Heart right ventricle (tissue), 16 donors: ENCODE measurements at regions not wholly inside any gene's neighbourhood (a gene's known extent, or its start where the extent isn't known, plus 50 kb on each side); places are given as distances from the start of the nearest gene placed in this dataset.

Source experiments
- ATAC-seq, 8 donors: fragments of 200-7000 bp; cut with Tn5 transposase; one replicate each; pipeline ENCODE4 v1.9.1; 2020; ENCODE audit warnings: mild to moderate bottlenecking in 8 of 8, moderate library complexity in 8 of 8, moderate number of reproducible peaks in 1 of 8
- DNase-seq, 2 donors: peaks; one replicate each; pipeline ENCODE4 v3.0.0-alpha.2; 2020
- H3K27ac ChIP-seq, 10 donors: fragments of 200-600 bp; sonication (generic) in 2 of 10; one replicate each; pipeline versions ENCODE4 v1.5.0 to v1.8.0; 2020 to 2022; ENCODE audit warnings: mild to moderate bottlenecking in 3 of 10
- H3K27me3 ChIP-seq, 7 donors: fragments of 200-600 bp; one replicate each; pipeline ENCODE4 v1.8.0; 2021 to 2022; ENCODE audit warnings: mild to moderate bottlenecking in 2 of 7
- H3K36me3 ChIP-seq, 9 donors: fragments of 200-600 bp; sonication (generic) in 1 of 9; one replicate each; pipeline versions ENCODE4 v1.5.0 to v1.8.0; 2020 to 2022; ENCODE audit warnings: mild to moderate bottlenecking in 2 of 9
- H3K4me1 ChIP-seq, 9 donors: fragments of 200-600 bp; sonication (generic) in 1 of 9; one replicate each; pipeline versions ENCODE4 v1.5.0 to v1.8.0; 2020 to 2022; ENCODE audit warnings: mild to moderate bottlenecking in 4 of 9
- H3K4me3 ChIP-seq, 10 donors: fragments of 200-600 bp; sonication (generic) in 2 of 10; one replicate each; pipeline versions ENCODE4 v1.5.0 to v1.8.0; 2020 to 2022; ENCODE audit warnings: mild to moderate bottlenecking in 7 of 10, moderate library complexity in 2 of 10
- H3K9me3 ChIP-seq, 11 donors: fragments of 200-600 bp in 10 of 11; sonication (generic) in 2 of 11; one replicate each; pipeline versions ENCODE4 v1.5.0 to v1.8.0; 2013 to 2022; ENCODE audit warnings: mild to moderate bottlenecking in 2 of 11, control low read depth in 1 of 11, moderate library complexity in 1 of 11
- WGBS, 2 donors: extraction: QIAGEN DNeasy Blood & Tissue Kit; methylation state at CpG; one replicate each; pipeline ENCODE4 v1.1.7; 2013; ENCODE audit warnings: inconsistent platforms in 1 of 2; 5-methylcytosine and 5-hydroxymethylcytosine counted together
- intact Hi-C, 10 donors: fragments of 100-400 bp; cut with DNase I; formaldehyde crosslinking; loops; one replicate each; pipeline versions ENCODE4 v1.11.1 to v1.14.2; 2022
- TF ChIP-seq, protein P1 (sequence below), 9 donors: fragments of 200-600 bp; sonication (generic) in 2 of 9; IDR thresholded peaks; one replicate each; pipeline versions ENCODE4 v1.5.0 to v1.8.0; 2021 to 2022; ENCODE audit warnings: antibody characterized with exemption in 9 of 9, mild to moderate bottlenecking in 5 of 9, moderate library complexity in 1 of 9
- donor health status: Arrhythmogenic right ventricular cardiomyopathy.
- donor health status: ischemic (EF 13 %, LVEDD 7.1; RV severe dilation, severe dysfunction).
- donor health status: healthy with polysubstance abuse.
- donor health status: DM: no; HTN: yes; CAD: no.
- donor health status: DM: no; HTN: no; CAD: no.
- donor health status: ischemic (EF 25% LVEDD 6.9; RV normal size, moderate dysfunction).
- donor health status: ischemic (EF 25% LVEDD 5.7; RV mildly dilated, moderate dysfunction).
- donor health status: healthy.
- donor health status: DM: yes; HTN: yes; CAD: no.
- donor health status: Ischemic cardiomyopathy.
- donor health status: ischemic (EF 35%, LVEDD 5.7; RV mildly dilated, moderate dysfunction).
- donor health status: nonischemic (EF 11% LVEDD 7.7; RV severe dilation, severe dysfunction).
- donor health status: DM: yes; HTN: yes; CAD: no.
- donor health status: PGD.
- donor health status: ischemic (EF 29% LVEDD 5.4; RV normal size, mild dysfunction).
- donor health status: nonischemic (EF 23%, LVEDD 6.1; RV moderate dilation, normal function).

DNA sequence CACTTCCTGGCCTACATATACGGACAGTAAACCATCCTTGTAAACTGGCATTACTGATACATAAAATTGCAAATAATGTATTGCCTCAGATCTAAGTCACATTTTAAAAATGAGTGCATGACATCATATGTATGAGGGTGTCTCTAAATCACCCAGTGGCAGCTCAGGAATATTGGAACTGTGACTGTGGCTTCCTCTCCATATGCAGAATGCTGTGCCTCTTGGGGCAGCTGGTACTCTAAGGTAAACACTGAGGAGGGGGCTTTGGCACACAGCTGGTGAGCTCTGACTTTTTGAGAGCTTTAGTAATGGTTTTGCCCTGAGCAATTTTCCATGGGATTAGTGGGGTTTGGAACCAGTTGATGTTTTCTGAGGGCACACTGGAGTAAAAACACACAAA is 263.7 kb downstream of the BMP4 start:
- Histone ChIP-seq H3K27me3 (no peaks in the 10 kb centered on the region), H3K4me1 (peaks cover 0 to 4% (median 0%) of the 10 kb centered on the region in 9 donors), H3K4me3 (no peak overlapping the region), H3K36me3 (no peaks in the 10 kb centered on the region), H3K9me3 (no peaks in the 10 kb centered on the region), H3K27ac (no peak overlapping the region)
- no peak for DNase-seq
- TF ChIP-seq, protein P1, sequence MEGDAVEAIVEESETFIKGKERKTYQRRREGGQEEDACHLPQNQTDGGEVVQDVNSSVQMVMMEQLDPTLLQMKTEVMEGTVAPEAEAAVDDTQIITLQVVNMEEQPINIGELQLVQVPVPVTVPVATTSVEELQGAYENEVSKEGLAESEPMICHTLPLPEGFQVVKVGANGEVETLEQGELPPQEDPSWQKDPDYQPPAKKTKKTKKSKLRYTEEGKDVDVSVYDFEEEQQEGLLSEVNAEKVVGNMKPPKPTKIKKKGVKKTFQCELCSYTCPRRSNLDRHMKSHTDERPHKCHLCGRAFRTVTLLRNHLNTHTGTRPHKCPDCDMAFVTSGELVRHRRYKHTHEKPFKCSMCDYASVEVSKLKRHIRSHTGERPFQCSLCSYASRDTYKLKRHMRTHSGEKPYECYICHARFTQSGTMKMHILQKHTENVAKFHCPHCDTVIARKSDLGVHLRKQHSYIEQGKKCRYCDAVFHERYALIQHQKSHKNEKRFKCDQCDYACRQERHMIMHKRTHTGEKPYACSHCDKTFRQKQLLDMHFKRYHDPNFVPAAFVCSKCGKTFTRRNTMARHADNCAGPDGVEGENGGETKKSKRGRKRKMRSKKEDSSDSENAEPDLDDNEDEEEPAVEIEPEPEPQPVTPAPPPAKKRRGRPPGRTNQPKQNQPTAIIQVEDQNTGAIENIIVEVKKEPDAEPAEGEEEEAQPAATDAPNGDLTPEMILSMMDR (IDR thresholded peaks at IDR 0.05) = no peak
- WGBS, 2 donors = 78 to 86% methylated on average over 1 of the region's 1 CpG
- intact Hi-C loops = no loop called here
- ATAC-seq = no peak

DNA sequence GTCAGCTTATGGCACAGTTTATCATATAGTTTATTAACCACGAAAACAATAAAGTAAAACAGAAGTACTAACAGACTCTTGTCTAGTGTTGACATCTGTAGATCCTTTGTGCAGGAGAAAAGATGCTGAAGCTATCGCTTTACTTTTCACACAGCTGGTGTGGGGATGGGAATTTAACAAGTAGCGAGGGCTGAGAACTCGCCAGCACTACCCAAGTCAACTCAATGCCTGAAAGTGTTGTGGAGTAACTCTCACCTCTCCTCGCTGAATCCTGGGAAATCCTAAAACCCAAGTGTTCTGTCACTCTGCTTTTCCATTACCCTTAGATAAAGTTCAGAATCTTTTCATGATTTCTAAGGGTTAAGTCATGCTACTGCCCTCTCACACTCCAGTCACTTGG is 264.2 kb downstream of the BMP4 start:
- WGBS, 2 donors = 91 to 95% methylated on average over 5 of the region's 5 CpGs
- TF ChIP-seq, protein P1 (IDR thresholded peaks at IDR 0.05) = no peak
- intact Hi-C loops = no loop called here
- Histone ChIP-seq H3K36me3 (no peaks in the 10 kb centered on the region), H3K27me3 (no peaks in the 10 kb centered on the region), H3K9me3 (no peaks in the 10 kb centered on the region), H3K27ac (no peak overlapping the region), H3K4me3 (no peak overlapping the region), H3K4me1 (peaks cover 0 to 7% (median 0%) of the 10 kb centered on the region in 9 donors)
- DNase-seq (no peak), ATAC-seq (no peak)

DNA sequence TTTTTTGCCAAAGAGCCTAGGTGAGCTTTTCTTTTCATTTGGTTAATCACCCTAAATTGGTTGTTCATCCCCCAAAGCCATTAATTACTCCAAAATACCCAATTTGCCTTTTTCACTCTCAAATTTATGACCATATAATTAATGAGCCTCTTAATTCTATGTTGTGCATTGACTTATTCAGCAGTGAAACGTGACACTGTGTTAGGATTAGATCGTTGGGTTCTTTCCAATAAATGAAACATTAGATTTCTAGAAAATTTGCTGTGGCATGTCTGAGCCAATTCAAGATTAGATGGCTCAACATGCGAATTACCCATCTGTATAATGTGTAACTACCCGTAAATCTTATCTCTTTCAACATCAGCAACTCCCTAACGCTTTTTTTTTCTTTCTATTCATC is 273.4 kb downstream of the BMP4 start:
- TF ChIP-seq, protein P1 (IDR thresholded peaks at IDR 0.05) = no peak
- DNase-seq (no peak), ATAC-seq (no peak)
- peaks cover 0 to 6% (median 0%) of the 10 kb centered on the region in 9 donors for H3K4me1 ChIP-seq
- peaks cover 0 to 4% (median 0%) of the 10 kb centered on the region in 11 donors for H3K9me3 ChIP-seq
- no peaks in the 10 kb centered on the region for H3K36me3 ChIP-seq
- no peaks in the 10 kb centered on the region for H3K27me3 ChIP-seq
- WGBS, 2 donors = 76 to 77% methylated on average over 5 of the region's 5 CpGs
- no peak overlapping the region for H3K27ac ChIP-seq
- intact Hi-C loops = no loop called here
- no peak overlapping the region for H3K4me3 ChIP-seq

DNA sequence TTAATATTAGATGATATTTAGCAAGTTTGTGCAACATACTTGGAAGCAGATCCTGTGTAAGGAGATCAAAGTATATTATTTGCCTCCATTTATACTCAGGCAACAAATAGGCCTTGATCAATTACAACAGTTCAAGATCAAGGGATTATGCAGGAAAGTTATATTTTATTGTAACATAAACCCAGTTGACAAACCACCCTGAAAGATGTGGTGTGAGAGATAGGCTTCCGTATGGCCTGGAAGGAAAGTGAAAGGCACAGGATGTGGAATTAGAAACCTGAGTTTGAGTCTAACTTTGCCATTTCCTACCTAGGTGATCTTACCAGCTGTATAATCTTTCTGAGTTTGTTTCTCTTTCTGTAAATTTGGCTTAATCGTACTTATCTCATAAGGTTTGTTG is 284.1 kb downstream of the BMP4 start:
- WGBS, 2 donors = 80 to 87% methylated on average over 2 of the region's 2 CpGs
- Histone ChIP-seq H3K27me3 (no peaks in the 10 kb centered on the region), H3K27ac (no peak overlapping the region), H3K9me3 (peaks cover 0 to 24% (median 0%) of the 10 kb centered on the region in 11 donors), H3K4me1 (no peaks in the 10 kb centered on the region), H3K4me3 (no peak overlapping the region), H3K36me3 (no peaks in the 10 kb centered on the region)
- intact Hi-C loops = no loop called here
- ATAC-seq (no peak), DNase-seq (no peak)
- TF ChIP-seq, protein P1 (IDR thresholded peaks at IDR 0.05) = no peak

DNA sequence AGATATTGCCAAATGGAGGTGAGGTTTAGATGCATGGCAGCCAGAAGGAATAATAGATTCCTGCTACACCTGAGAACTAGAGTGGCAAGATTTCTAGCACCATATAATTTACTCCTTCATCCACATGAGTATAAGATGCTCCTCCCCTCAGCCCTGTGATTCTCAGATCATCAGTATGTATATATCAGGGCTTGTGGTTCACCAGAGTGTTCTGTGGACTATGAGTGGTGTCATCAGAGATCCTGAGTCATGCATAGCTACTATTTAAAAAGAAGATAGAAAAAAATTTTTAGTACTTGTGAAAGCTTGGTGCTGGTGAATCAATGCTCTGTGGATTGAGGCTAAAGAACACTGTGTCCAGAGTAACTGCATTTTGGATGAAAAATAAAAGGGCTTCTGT is 285.9 kb downstream of the BMP4 start:
- no peaks in the 10 kb centered on the region for H3K4me1 ChIP-seq
- TF ChIP-seq, protein P1 (IDR thresholded peaks at IDR 0.05) = no peak

More for the DNA sequence above, 285.9 kb downstream of the BMP4 start:
- DNase-seq (no peak), ATAC-seq (no peak)
- Histone ChIP-seq H3K27ac (no peak overlapping the region), H3K9me3 (peaks cover 0 to 7% (median 0%) of the 10 kb centered on the region in 11 donors), H3K36me3 (no peaks in the 10 kb centered on the region), H3K4me3 (no peak overlapping the region), H3K27me3 (no peaks in the 10 kb centered on the region)
- intact Hi-C loops = no loop called here
